Lung microvascular endothelial cell (primary cell): ENCODE measurements at regions not wholly inside any gene's neighbourhood (a gene's known extent, or its start where the extent isn't known, plus 50 kb on each side); places are given as distances from the start of the nearest gene placed in this dataset.

ENCODE experiments used
- DNase-seq, 2 donors: peaks; one replicate each; pipeline versions ENCODE4 v3.0.0 to v3.0.0-alpha.2; 2010; ENCODE audit warnings: low read depth in 2 of 2

DNA sequence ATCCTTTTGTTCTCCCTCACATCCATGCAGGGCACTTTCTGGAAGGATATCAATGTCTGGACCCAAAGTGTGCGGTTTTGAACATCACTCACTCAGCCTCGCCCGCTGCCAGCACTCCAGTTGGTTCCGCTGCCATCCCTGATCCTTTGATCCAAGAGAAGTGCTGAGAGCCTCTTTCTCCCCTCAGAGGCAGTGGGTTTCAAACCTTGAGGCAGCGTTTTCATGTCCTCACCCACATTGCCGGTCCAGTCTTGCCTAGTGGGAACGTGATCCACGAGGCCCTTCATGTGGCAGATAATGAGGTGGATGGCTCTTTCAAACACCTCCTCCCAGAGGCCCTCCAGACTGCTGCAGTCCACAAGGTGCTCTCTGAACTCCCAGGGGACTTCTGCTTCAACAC, 122.2 kb downstream of the ACTL8 start:
- no peak for DNase-seq

DNA sequence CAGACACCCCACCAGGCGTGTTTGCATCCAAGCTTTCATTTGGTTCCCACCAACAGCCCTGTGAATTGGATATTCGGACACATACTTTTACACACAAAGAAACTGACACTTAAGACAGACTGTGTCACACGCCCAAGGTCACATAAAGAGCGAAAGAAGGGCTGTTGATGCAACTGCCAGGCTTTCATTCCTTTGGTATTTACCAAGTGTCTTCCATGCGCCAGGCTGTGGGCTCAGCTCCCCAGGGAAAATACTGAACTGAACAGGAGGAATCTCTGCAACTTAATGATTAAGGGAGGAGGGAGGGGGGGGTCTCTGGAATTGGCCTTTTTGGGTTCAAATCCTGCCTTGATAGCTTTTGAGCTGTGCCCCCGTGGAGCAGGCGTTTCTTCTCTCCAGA, 122.8 kb downstream of the ACTL8 start:
- DNase-seq = no peak

DNA sequence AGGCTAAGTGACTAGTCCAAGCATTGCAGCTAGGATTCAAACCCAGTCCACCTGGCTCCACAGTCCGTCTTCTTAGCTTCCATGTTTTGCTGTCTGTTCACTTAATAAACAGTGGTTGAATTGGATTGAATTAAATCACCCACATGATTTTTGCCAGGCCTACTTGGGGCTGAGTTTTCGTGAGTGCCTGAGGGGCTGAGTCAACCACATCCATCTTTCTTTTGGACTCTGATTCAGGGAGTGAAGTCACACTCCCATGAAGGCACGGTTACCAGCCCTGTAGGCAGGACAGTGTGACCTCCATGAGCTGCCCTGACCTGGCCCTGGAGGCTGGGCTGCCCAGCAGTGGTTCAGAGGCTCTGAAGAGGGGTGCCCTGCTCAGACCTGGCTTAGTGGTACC, 123.7 kb downstream of the ACTL8 start:
- DNase-seq = no peak

DNA sequence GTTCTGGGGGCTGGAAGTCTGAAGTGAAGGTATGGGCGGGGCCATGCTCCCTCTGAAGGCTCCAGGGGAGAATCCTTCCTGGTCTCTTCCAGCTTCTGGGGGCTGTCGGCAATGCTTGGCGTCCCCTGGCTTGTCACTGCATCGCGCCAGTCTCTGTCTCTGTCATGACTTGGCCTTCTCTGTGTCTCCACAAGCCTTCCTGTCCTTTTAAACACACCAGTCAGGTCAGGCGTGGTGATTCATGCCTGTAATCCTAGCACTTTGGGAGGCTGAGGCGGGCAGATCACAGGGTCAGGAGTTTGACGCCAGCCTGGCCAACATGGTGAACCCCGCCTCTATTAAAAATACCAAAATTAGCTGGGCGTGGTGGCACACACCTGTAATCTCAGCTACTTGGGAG, 125.3 kb downstream of the ACTL8 start:
- DNase-seq = no peak

DNA sequence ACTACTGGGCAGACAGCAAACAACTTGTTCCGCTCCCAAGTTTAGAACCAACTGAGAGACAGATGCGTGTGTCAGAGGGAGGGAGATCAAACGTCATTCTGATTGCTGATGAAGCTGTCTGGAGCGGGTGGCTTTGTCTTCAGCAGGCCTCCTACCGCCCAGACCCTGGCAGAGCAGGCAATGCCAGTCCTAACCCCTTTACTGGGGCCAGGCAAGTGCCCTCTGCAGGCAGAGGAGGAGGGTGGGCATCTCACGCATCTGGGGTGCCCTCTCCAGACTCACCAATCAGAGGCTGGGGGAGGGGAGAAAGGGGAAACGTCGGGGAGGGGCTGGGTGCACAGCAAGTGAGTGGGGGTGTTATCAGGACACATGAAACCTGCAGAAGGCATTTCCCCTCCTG, 126.6 kb downstream of the ACTL8 start:
- DNase-seq = no peak

DNA sequence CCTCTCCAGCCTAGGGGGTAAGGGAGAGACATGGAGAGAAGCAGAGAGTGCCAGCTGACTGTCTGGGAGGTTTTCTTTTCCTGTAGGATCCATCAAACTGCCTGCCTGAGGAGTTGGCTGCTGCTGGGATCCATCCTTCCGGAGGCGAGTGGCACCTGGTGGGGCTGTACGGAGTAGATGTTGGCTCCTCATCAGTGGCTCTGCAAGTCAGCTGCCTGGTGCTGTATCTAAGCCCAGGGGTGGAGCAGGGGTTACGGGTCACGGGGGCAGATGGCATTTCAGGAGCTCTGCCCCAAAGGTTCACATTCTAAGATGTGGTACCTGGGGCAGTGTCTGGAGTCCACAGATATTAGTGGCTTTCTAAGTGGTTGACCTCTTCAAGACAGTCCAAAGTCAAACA, 128.0 kb downstream of the ACTL8 start:
- no peak for DNase-seq

DNA sequence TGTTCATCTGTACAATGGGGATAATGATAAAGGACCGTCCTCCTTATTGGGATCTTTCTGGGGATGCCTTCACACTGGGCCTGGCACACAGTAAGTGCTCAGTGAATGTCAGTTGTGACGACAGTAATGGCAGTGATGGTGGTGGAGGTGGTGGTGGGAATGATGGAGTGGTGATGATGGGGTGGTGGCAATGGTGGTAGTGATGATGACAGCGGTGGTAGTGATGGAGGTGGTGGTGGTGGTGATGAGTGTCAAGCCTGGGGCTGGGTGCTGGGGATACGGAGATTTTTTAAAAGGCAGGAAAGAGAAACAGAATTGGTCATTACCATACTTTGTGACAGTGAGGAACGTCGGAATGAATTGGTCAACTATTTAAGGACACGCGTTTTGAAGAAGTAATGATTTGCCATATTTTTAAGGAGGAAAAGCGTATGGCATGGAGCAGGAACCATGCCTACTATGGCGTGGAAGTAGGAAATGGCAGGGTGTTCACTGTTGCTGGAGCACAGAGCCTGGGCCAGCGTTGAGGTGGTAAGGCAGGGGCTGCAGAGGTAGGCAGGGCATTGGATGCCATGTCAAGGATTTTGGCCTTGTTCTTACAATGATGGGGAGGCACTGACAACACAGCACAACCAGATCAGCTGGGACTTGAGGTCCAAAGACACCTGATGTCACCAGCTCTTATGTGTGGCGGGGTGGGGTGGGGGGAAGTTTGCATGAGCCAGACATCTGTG, 128.7 kb downstream of the ACTL8 start:
- DNase-seq = no peak

DNA sequence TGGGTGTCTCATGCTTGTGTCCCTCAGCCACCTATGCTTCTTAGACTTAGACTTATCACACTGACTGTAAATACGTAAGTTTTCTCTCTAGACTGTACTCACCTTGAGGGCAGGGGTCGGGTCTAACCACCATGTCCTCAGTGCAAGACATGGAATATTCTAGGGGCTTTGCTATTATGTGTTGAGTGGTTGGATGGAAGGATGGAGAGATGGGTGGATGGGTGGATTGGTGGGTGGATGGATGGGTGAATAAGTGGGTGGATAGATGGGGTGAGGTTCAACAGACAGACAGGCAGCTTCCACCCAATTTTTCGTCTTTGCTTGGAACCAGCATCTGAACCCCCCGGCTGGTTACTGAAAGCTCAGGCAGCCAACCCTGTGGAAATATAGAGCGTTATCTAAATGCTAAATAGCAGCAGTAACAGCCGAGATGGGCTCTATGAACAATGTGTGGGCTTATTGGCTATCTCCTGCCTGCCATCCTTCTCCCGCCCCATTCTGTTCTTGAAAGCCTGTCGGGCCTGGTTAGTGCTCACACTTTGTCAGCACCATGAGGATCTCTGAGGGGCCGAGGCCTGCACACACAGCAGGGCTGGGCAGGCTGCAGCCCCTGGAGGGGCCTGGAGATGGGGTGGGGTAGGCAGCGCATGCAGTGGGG, 130.7 kb downstream of the ACTL8 start:
- DNase-seq = no peak

DNA sequence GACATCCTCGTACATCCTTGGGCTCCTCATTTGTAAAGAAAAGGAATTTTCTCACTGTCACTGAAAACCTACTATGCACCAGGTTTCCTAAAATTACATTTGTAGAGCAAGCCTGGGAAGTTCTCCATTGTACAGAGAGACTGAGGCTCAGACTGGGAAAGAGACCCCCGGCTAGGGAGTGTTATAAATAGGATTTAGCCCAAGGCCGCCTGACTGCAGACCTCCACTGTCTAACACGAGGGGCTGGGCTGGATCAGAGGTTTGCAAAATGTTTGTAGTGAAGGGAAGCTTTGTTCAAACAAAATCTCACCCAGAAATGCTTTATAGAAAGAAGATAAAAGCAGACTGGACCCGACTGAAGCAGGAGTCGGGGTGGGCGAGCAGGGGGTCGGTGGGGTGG, 131.3 kb downstream of the ACTL8 start:
- no peak for DNase-seq

DNA sequence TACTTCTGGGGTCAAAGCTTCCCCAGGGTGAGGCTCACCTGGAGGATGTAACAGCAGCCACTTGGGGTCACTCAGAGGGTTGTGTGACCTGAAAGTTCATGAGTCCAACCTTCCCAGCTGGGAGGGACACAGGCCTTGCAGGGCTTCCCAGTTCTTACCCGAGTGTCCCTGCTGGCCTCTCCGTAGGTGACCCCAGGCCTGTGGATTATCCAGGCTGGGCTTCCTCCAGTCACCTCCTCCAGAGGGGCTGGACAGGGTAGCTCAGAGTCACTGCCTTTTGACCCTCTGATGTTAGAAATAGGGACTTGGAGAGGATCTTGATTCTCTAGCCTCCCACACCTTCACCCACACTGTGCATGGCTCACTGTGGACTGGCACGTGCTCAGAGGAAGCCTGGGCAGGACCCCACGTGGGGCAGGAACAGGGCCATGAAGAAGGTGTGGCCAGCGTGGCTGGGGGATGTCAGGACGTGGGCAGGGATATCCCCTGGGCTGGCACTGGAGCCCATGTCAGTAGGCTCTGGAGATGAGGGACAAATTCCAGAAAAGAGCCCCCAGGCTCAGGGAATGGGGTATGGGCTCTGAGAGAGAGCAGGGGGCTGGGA, 131.8 kb downstream of the ACTL8 start:
- DNase-seq = no peak

DNA sequence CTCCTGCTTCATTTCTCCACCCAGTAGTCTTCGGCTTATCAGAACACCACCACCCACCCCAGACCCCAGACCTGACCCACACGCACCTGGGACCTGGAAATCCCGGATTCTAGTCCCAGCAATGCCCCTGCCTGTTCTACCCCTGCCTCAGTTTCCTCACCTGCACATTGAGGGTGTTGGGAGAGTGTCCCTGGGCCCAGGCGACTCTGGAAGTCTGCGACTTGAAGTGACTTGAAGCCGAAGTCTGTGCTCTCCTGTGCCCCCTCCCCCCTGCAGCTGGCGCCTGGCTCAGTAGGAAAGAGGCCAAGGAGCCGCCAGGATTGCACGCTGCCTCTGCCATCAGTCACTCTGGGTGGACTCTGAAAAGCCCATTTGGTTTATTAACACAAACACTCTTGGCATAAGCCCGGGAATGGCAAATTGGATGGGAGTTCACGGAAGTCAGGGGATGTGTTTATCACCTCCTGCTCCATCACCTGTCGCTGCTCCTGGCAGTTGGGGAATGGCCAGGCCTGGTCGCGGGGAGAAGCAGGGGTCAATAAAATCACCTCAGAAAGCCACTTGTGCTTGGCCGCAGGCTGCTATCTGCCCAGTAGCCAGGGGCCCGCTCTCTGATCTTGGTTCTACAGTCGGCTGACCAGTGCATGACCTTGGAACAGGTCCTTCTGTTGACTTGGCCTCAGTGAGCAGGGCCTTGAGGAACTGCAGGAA, 132.7 kb downstream of the ACTL8 start:
- DNase-seq = no peak

DNA sequence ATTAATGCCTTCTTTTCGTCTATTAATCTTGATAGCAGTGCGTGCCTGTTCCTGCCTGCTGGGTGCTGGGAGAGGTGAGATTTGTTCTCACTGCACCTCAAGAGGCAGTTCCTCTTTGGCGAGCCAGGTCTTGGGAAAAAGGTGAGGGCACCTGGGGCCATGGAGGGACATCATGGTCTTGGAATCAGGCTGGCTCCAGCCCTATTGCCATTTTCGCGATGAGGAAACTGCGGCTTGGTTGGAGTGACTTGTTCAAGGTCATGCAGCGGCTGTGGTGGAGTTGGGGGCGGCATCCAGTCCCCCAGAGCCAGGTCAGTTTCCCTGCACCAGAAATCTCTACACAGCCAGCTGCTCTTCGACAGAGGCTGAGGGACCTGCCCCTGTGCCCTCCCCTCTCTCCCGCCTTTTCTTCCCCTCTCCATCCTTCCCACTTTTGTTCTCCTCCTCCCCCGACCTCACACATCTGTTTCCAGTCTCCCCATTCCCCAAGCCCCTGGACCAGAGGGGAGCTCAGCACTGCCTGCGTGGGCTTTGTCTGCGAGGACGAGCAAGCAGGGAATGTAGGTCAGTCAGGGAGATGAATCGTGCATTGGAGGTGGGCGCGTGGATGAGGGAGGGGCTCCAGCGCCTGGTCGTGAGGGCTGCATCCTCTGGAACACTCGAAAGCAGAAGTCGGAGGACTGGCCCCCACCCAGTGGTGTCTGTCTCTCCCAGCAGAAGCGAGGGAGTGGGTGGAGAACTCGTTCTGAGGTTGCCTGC, 135.1 kb downstream of the ACTL8 start:
- DNase-seq = no peak

DNA sequence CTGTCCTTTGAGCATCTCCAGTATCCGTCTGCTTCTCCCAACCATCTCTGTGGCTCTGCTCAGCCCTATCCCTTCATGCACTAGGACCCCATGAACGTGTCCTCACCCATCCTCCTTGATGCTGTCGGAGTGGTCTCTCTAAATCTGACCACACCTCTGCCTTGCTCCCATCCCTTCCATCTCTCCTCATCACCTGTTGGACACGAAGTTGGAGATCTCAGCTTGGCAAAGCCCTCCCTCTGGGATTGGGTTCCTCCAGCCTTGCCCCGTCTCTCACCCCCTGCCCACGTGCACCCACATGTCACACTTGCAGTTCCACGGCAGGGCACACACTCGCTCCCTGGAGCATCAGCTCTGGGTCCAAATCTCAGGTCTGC, 135.7 kb downstream of the ACTL8 start:
- DNase-seq = no peak

DNA sequence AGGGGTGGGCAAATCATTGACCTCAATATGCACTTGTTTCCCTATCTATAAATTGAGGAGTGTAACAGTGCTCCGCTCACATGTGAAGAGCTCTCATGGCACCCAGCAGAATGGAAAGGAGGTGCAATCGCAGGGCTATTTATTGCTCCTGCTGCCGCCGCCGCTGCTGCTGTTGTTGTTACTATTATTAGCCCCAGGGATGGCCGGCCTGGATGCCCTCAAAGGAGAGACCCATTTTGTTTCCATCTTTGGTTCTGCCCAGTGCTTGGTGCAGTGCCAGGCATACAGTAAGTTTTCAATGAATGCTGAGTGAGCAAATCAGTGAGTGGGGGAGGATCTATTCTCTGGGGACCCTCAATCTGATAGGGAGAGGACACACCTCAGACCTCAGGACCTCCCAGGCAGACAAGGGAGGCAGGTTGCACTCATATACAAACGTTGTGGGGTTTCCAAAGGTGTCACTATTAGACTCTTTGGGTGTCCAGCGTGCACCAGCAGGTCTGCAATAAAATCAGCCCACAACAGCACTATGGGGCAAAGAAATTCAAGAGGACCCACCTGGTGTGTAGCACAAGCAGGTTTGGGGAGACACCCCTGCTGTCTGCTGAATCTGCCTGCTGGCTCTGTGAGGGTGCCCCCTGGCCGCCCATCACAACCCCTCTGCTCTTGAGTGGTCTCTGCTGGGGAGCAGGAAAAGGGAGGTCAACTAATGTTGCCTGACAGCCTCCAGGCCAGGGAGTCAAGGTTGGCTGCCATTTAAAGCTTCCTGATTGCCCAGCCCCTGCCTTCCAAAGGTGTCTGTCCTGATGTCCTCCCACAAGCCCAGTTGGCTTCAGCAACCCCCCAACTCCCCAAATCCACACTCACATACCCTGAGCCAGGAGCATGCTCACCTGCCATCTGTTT, 136.3 kb downstream of the ACTL8 start:
- DNase-seq = no peak

DNA sequence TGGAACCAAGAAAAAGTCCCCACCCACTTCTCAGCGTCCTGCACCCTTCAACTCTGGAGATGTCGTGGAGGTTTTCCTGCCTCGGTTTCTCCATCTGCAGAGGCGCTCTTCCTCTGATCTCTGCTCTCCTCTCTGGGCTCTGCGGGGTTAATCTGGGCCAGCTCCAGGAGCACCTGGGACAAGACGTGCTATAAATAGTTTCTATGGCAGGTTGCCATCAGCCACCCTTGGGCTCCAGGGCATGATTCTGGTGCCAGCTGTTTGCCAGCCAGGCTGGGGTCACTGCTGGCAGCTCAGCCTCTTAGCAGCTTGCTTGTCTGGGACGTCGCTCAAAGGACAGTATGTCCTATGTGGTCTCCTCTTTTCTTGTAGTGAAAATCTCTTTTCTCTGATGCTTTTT, 137.1 kb downstream of the ACTL8 start:
- DNase-seq = no peak

DNA sequence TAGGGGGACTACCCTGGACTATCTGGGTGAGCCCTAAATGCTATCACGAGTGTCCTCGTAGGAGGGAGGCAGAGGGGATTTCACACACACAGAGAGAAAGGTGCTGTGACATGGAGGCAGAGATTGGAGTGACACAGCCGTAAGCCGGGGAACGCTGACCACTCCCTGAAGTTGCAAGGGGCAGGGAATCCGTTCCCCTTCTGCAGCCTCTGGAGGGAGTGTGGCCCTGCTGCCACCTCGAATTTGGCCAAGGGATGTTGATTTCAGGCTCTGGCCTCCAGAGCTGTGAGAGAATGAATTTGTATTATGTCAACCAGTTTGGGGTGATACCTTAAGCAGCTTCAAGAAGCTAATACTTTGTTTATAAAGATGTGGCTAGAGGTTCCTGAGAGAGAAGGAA, 137.7 kb downstream of the ACTL8 start:
- DNase-seq = no peak

DNA sequence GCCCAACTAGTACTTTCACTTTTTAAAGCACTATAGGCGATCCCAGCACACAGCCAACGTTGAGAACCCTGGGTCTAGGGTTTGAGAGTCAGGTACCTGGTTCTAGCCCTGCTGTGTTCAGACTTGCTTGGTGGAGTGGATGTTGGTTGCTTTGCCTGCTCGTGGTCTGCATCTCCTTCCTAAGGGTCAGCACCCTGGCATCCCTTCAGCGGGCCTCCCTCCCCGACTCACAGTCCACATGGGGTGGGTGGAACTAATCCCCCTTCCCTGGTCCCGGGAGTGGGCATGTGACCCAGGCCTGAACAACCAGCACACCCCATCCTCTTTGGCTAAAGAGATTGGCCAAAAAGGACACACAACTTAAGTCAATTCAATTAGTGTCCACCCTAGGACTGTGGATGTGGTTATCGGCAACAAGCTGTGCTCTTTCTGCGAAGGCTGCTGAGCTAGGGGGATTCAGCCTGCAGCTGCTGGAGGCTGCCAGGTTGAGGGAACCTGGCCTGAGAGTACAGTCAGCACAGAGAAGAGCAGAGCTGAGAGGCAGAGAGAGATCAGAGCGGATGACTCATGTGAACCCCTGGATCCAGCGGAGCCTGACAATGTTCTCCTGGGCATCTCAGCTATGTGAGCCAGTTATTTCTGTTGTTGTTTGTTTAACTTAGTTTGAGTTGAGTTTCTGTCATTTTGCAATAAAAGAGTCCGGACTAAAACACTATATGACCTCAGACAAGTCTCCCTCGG, 138.9 kb downstream of the ACTL8 start:
- no peak for DNase-seq

DNA sequence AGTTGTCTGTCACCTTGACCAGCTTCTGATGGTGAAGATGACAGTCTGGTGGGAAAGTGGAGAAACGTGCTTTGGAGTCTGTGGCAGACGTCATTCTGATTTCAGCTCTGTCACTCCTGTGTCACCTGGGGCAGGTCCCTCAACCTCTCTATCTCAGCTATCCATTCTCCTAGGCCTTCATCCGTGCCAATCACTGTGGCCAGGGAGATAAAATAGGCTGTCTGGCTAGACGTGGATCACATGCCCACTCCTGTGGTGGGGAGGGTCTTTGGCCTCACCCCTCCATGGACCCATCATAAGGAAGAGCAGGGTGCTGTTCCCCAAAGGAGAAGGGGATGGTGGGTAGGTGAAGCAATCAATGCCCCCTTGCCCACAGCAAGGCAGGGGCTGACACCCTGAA, 140.3 kb downstream of the ACTL8 start:
- no peak for DNase-seq

DNA sequence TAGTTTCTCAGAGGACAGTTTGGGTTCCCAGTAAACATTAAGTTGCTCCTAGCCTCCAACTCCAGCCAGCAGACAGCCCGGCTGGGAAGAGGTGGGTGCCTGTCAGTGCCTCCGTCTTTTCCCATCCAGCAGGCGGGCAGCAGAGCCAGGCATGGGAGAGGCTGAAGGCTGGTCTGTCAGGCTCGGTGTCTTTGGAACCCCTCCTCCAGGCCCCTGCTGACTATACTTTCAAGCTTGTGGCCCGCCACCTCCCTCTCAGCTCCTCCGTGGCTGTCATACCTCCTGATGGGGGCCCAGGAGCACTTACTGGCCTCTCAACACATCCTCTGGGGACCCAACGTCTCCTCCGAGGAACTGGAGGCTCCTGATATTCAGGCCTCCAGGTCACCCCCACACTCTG, 140.9 kb downstream of the ACTL8 start:
- no peak for DNase-seq

DNA sequence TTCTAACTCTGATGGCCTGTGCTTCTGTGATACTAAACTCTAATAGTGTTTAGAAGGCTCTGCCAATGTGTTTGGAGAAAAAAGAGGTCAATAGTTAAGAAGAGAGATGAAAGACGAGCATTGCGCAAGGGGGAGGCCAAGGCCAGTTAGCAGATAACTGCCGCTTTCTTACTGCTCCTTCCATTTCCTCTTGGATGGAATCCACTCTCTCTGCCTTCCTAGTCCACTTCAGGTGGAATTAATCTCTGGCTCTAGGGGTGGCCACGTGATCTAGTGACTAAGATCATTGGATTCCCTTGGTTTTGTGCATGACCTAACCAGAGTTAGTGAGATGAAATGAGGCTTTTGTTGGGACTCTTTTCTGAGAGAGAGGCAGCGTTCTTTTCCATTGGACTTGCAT, 148.3 kb downstream of the ACTL8 start:
- DNase-seq = no peak
